Right cardiac atrium (tissue), 5 donors: ENCODE measurements at regions not wholly inside any gene's neighbourhood (a gene's known extent, or its start where the extent isn't known, plus 50 kb on each side); places are given as distances from the start of the nearest gene placed in this dataset.

Experiments
- ATAC-seq, 2 donors: fragments of 200-7000 bp; cut with Tn5 transposase; one replicate each; pipeline versions ENCODE4 v1.8.0 to v1.9.1; 2020; ENCODE audit warnings: moderate library complexity in 2 of 2, mild to moderate bottlenecking in 1 of 2
- DNase-seq, 3 donors: peaks; one replicate each; pipeline ENCODE4 v3.0.0-alpha.2; 2020
- H3K27ac ChIP-seq: one replicate; pipeline ENCODE4 v1.5.1; 2013; ENCODE audit warnings: mild to moderate bottlenecking, low read length, control low read depth, moderate library complexity
- H3K27me3 ChIP-seq: one replicate; pipeline ENCODE4 v1.6.1; 2013; ENCODE audit not compliant: control insufficient read depth, insufficient read depth
- H3K4me1 ChIP-seq: one replicate; pipeline ENCODE4 v1.6.1; 2013; ENCODE audit warnings: low read length; ENCODE audit not compliant: control insufficient read depth, insufficient read depth
- H3K4me3 ChIP-seq: one replicate; pipeline ENCODE4 v1.5.1; 2013; ENCODE audit warnings: low read length, control low read depth
- H3K9me3 ChIP-seq: one replicate; pipeline ENCODE4 v1.6.1; 2013; ENCODE audit warnings: low read length; ENCODE audit not compliant: control insufficient read depth
- WGBS: extraction: QIAGEN DNeasy Blood & Tissue Kit; methylation state at CpG from one replicate; pipeline ENCODE4 v1.1.7; 2013; 5-methylcytosine and 5-hydroxymethylcytosine counted together
- intact Hi-C, 4 donors: fragments of 100-400 bp; cut with DNase I; formaldehyde crosslinking; loops; one replicate each; pipeline versions ENCODE4 v1.11.0 to v1.14.0; 2022 to 2023
- donor health status: healthy with polysubstance abuse.
- donor health status: DM: no; HTN: yes; CAD: no.
- donor health status: DM: no; HTN: no; CAD: no.
- donor health status: DM: no; HTN: yes; CAD: no; lungs with severe emphysema.
- donor health status: DM: yes; HTN: yes; CAD: no.

- H3K27ac ChIP-seq = no peak overlapping the region
- WGBS = 87% methylated on average over 19 of the region's 19 CpGs
Observed at GRCh38 chr2:128374711-128375413, 56.2 kb upstream of the HS6ST1 start.

GRCh38 chr2:128375454-128375853, 56.8 kb upstream of the HS6ST1 start:
- no peak overlapping the region for H3K4me3 ChIP-seq
- H3K4me1 ChIP-seq = peaks cover 16% of the 10 kb centered on the region
- no peaks in the 10 kb centered on the region for H3K9me3 ChIP-seq
- H3K27ac ChIP-seq = no peak overlapping the region
- no peak for ATAC-seq
- WGBS = 67% methylated on average over 7 of the region's 7 CpGs
- peak in 1 of 3 donors; percentile 71 for DNase-seq
- intact Hi-C loops = no loop called here
- H3K27me3 ChIP-seq = no peaks in the 10 kb centered on the region

More at GRCh38 chr2:128374711-128375413, 56.2 kb upstream of the HS6ST1 start:
- intact Hi-C loops = no loop called here
- H3K4me3 ChIP-seq = no peak overlapping the region
- no peaks in the 10 kb centered on the region for H3K9me3 ChIP-seq
- ATAC-seq (no peak), DNase-seq (peak in 1 of 3 donors; percentile 45)
- peaks cover 14% of the 10 kb centered on the region for H3K4me1 ChIP-seq
- no peaks in the 10 kb centered on the region for H3K27me3 ChIP-seq

GRCh38 chr2:128376241-128377041, 57.8 kb upstream of the HS6ST1 start:
- WGBS = 91% methylated on average over 17 of the region's 17 CpGs
- no peak overlapping the region for H3K4me3 ChIP-seq
- ATAC-seq (no peak), DNase-seq (peak in 1 of 3 donors; percentile 58)
- H3K4me1 ChIP-seq = peaks cover 22% of the 10 kb centered on the region
- H3K27ac ChIP-seq = no peak overlapping the region
- no peaks in the 10 kb centered on the region for H3K27me3 ChIP-seq
- intact Hi-C loops = no loop called here
- no peaks in the 10 kb centered on the region for H3K9me3 ChIP-seq

GRCh38 chr2:128377071-128377910, 58.6 kb upstream of the HS6ST1 start:
- Histone ChIP-seq H3K4me1 (peaks cover 23% of the 10 kb centered on the region), H3K27me3 (no peaks in the 10 kb centered on the region), H3K9me3 (no peaks in the 10 kb centered on the region), H3K4me3 (no peak overlapping the region), H3K27ac (no peak overlapping the region)
- DNase-seq (no peak), ATAC-seq (no peak)
- 87% methylated on average over 16 of the region's 16 CpGs for WGBS
- intact Hi-C loops = no loop called here

GRCh38 chr2:128378231-128379020, 59.8 kb upstream of the HS6ST1 start:
- intact Hi-C loops = no loop called here
- 82% methylated on average over 16 of the region's 16 CpGs for WGBS
- no peak for ATAC-seq

GRCh38 chr2:128379021-128380015, 60.6 kb upstream of the HS6ST1 start:
- intact Hi-C loops = no loop called here
- Histone ChIP-seq H3K27ac (peak overlapping the region; percentile 82), H3K9me3 (no peaks in the 10 kb centered on the region), H3K4me1 (peaks cover 23% of the 10 kb centered on the region), H3K4me3 (no peak overlapping the region), H3K27me3 (no peaks in the 10 kb centered on the region)
- 42% methylated on average over 22 of the region's 22 CpGs for WGBS
- DNase-seq (peak; percentile 58 to 91 (median 83)), ATAC-seq (peak; percentile 81 to 91)

More at GRCh38 chr2:128378231-128379020, 59.8 kb upstream of the HS6ST1 start:
- no peaks in the 10 kb centered on the region for H3K9me3 ChIP-seq
- H3K27ac ChIP-seq = peak overlapping the region; percentile 82
- no peaks in the 10 kb centered on the region for H3K27me3 ChIP-seq
- H3K4me1 ChIP-seq = peaks cover 23% of the 10 kb centered on the region
- H3K4me3 ChIP-seq = no peak overlapping the region
- no peak for DNase-seq

- no peak overlapping the region for H3K27ac ChIP-seq
- peaks cover 23% of the 10 kb centered on the region for H3K4me1 ChIP-seq
- no peak overlapping the region for H3K4me3 ChIP-seq
- intact Hi-C loops = no loop called here
- no peak for DNase-seq
- H3K27me3 ChIP-seq = no peaks in the 10 kb centered on the region
- 88% methylated on average over 27 of the region's 27 CpGs for WGBS
- H3K9me3 ChIP-seq = no peaks in the 10 kb centered on the region
- peak in 1 of 2 donors; percentile 3 for ATAC-seq
Observed at GRCh38 chr2:128380061-128380889, 61.6 kb upstream of the HS6ST1 start.

- WGBS = 62% methylated on average over 18 of the region's 18 CpGs
- Histone ChIP-seq H3K27ac (no peak overlapping the region), H3K9me3 (no peaks in the 10 kb centered on the region), H3K4me3 (no peak overlapping the region), H3K27me3 (no peaks in the 10 kb centered on the region), H3K4me1 (peaks cover 23% of the 10 kb centered on the region)
- peak in 1 of 2 donors; percentile 6 for ATAC-seq
- peak in 1 of 3 donors; percentile 63 for DNase-seq
- intact Hi-C loops = no loop called here
Observed at GRCh38 chr2:128380961-128381938, 62.6 kb upstream of the HS6ST1 start.
